HG03432 (cell line): ENCODE measurements at regions not wholly inside any gene's neighbourhood (a gene's known extent, or its start where the extent isn't known, plus 50 kb on each side); places are given as distances from the start of the nearest gene placed in this dataset.

ENCODE experiments used
- ATAC-seq: cut with Tn5 transposase; IDR thresholded peaks from one replicate; pipeline ENCODE4 v1.9.1; 2021; ENCODE audit warnings: mild to moderate bottlenecking, moderate library complexity; ENCODE audit not compliant: unreplicated experiment

GRCh38 chr3:162743091-162743490, 1246.5 kb downstream of the OTOL1 start:
- ATAC-seq = no peak

GRCh38 chr3:162760789-162761188, 1264.2 kb downstream of the OTOL1 start:
- ATAC-seq = no peak

GRCh38 chr3:162764051-162764807, 1267.6 kb downstream of the OTOL1 start:
- no peak for ATAC-seq

- ATAC-seq = no peak
These were observed 1268.1 kb downstream of the OTOL1 start for GRCh38 chr3:162764808-162765071.

GRCh38 chr3:162765524-162765923, 1268.9 kb downstream of the OTOL1 start:
- ATAC-seq = no peak

GRCh38 chr3:162769564-162769963, 1273.0 kb downstream of the OTOL1 start:
- no peak for ATAC-seq

- ATAC-seq = no peak
These were observed 1273.9 kb downstream of the OTOL1 start for GRCh38 chr3:162770551-162770950.

- no peak for ATAC-seq
These were observed 1278.0 kb downstream of the OTOL1 start for GRCh38 chr3:162774613-162775100.

- no peak for ATAC-seq
These were observed 1279.5 kb downstream of the OTOL1 start for GRCh38 chr3:162776148-162776547.

- no peak for ATAC-seq
These were observed 1280.5 kb downstream of the OTOL1 start for GRCh38 chr3:162777118-162777517.

- no peak for ATAC-seq
These were observed 1283.7 kb downstream of the OTOL1 start for GRCh38 chr3:162780313-162780712.

GRCh38 chr3:162799910-162800309, 1303.3 kb downstream of the OTOL1 start:
- ATAC-seq = no peak

- no peak for ATAC-seq
These were observed 1305.8 kb downstream of the OTOL1 start for GRCh38 chr3:162802228-162802965.

GRCh38 chr3:162810776-162811175, 1314.2 kb downstream of the OTOL1 start:
- ATAC-seq = no peak

GRCh38 chr3:162842549-162843216, 1346.1 kb downstream of the OTOL1 start:
- no peak for ATAC-seq

GRCh38 chr3:162845918-162846317, 1349.3 kb downstream of the OTOL1 start:
- no peak for ATAC-seq

- ATAC-seq = no peak
These were observed 1350.9 kb downstream of the OTOL1 start for GRCh38 chr3:162847511-162847910.

GRCh38 chr3:162863579-162863978, 1367.0 kb downstream of the OTOL1 start:
- no peak for ATAC-seq

- peak; percentile 72 for ATAC-seq
These were observed 1368.9 kb downstream of the OTOL1 start for GRCh38 chr3:162865466-162865865.

- no peak for ATAC-seq
These were observed 1382.5 kb downstream of the OTOL1 start for GRCh38 chr3:162879021-162879562.

GRCh38 chr3:162884373-162884772, 1387.8 kb downstream of the OTOL1 start:
- ATAC-seq = no peak
